Eye (tissue), 1 donor: ENCODE measurements at regions not wholly inside any gene's neighbourhood (a gene's known extent, or its start where the extent isn't known, plus 50 kb on each side); places are given as distances from the start of the nearest gene placed in this dataset.
"Not testable (repeated sequence)": the region's sequence is repeated elsewhere in the genome, so short reads cannot be mapped to it uniquely, and the experiment has no call there.

Experiments used
- DNase-seq: peaks from one replicate; pipeline ENCODE4 v3.0.0-alpha.2; 2015

GRCh38 chr21:15204140-15204969 lies 139.6 kb upstream of the NRIP1 start:
- DNase-seq = no peak

GRCh38 chr21:15204970-15205286 lies 140.1 kb upstream of the NRIP1 start:
- no peak for DNase-seq

GRCh38 chr21:15206514-15206913 lies 141.7 kb upstream of the NRIP1 start:
- DNase-seq = no peak

- no peak for DNase-seq
Measured at GRCh38 chr21:15207231-15207630, 142.4 kb upstream of the NRIP1 start.

- DNase-seq = no peak
Measured at GRCh38 chr21:15207635-15208370, 143.0 kb upstream of the NRIP1 start.

GRCh38 chr21:15208786-15209185 lies 144.0 kb upstream of the NRIP1 start:
- DNase-seq = no peak

- no peak for DNase-seq
Measured at GRCh38 chr21:15209224-15209623, 144.4 kb upstream of the NRIP1 start.

- DNase-seq = no peak
Measured at GRCh38 chr21:15210235-15210678, 145.5 kb upstream of the NRIP1 start.

- no peak for DNase-seq
Measured at GRCh38 chr21:15211491-15212133, 146.8 kb upstream of the NRIP1 start.

GRCh38 chr21:15212206-15212605 lies 147.4 kb upstream of the NRIP1 start:
- no peak for DNase-seq

- not testable (repeated sequence) for DNase-seq
Measured at GRCh38 chr21:15218476-15218875, 153.7 kb upstream of the NRIP1 start.

GRCh38 chr21:15219039-15219438 lies 154.2 kb upstream of the NRIP1 start:
- no peak for DNase-seq

- DNase-seq = no peak
Measured at GRCh38 chr21:15219894-15220293, 155.1 kb upstream of the NRIP1 start.

GRCh38 chr21:15221799-15222386 lies 157.1 kb upstream of the NRIP1 start:
- DNase-seq = peak; percentile 79

GRCh38 chr21:15222707-15223106 lies 157.9 kb upstream of the NRIP1 start:
- DNase-seq = peak; percentile 24

GRCh38 chr21:15224346-15225086 lies 159.7 kb upstream of the NRIP1 start:
- DNase-seq = no peak

- DNase-seq = no peak
Measured at GRCh38 chr21:15227919-15228318, 163.1 kb upstream of the NRIP1 start.

- DNase-seq = no peak
Measured at GRCh38 chr21:15229390-15229789, 164.6 kb upstream of the NRIP1 start.

GRCh38 chr21:15233611-15234010 lies 168.8 kb upstream of the NRIP1 start:
- no peak for DNase-seq

GRCh38 chr21:15236111-15236510 lies 171.3 kb upstream of the NRIP1 start:
- no peak for DNase-seq

GRCh38 chr21:15240848-15241247 lies 176.0 kb upstream of the NRIP1 start:
- DNase-seq = no peak

- no peak for DNase-seq
Measured at GRCh38 chr21:15241997-15242736, 177.4 kb upstream of the NRIP1 start.
